ENCODE measurements at regions not wholly inside any gene's neighbourhood (a gene's known extent, or its start where the extent isn't known, plus 50 kb on each side); places are given as distances from the start of the nearest gene placed in this dataset.

- no peak for ATAC-seq
- no peak for TF ChIP-seq ZFP30 (CRISPR knock-in tag; IDR thresholded peaks at IDR 0.05)
- no peak for TF ChIP-seq ESRRG (CRISPR knock-in tag; IDR thresholded peaks at IDR 0.05)
Measured at GRCh38 chr14:22140633-22141032, 448.4 kb downstream of the DAD1 start.

- ATAC-seq: no peak
- TF ChIP-seq CSDC2 (CRISPR knock-in tag; IDR thresholded peaks at IDR 0.05) (no peak), GLIS3 (CRISPR knock-in tag; IDR thresholded peaks at IDR 0.05) (no peak), ZFP3 (CRISPR knock-in tag; IDR thresholded peaks at IDR 0.05) (no peak), ISL1 (CRISPR knock-in tag; IDR thresholded peaks at IDR 0.05) (no peak), CREB5 (CRISPR knock-in tag; IDR thresholded peaks at IDR 0.05; ENCODE audit: low read depth) (no peak), BACH2 (CRISPR knock-in tag; IDR thresholded peaks at IDR 0.05; ENCODE audit: borderline replicate concordance) (no peak), ARNTL (CRISPR knock-in tag; IDR thresholded peaks at IDR 0.05; ENCODE audit: borderline replicate concordance, low read depth) (no peak), PATZ1 (CRISPR knock-in tag; IDR thresholded peaks at IDR 0.05; ENCODE audit: borderline replicate concordance) (no peak), ZC3H10 (CRISPR knock-in tag; IDR thresholded peaks at IDR 0.05) (no peak), ZFP30 (CRISPR knock-in tag; IDR thresholded peaks at IDR 0.05) (no peak), TOX (CRISPR knock-in tag; IDR thresholded peaks at IDR 0.05; ENCODE audit: borderline replicate concordance) (no peak), OSR1 (CRISPR knock-in tag; IDR thresholded peaks at IDR 0.05) (no peak)
Measured at GRCh38 chr14:22131749-22132476, 457.1 kb downstream of the DAD1 start.

- no peak for ATAC-seq
- TF ChIP-seq CSRNP3 (CRISPR knock-in tag; IDR thresholded peaks at IDR 0.05): no peak
- no peak for TF ChIP-seq RARB (CRISPR knock-in tag; IDR thresholded peaks at IDR 0.05)
- TF ChIP-seq OSR1 (CRISPR knock-in tag; IDR thresholded peaks at IDR 0.05): no peak
- TF ChIP-seq ZC3H10 (CRISPR knock-in tag; IDR thresholded peaks at IDR 0.05): no peak
- TF ChIP-seq ZNF70 (CRISPR knock-in tag; IDR thresholded peaks at IDR 0.05): no peak
- TF ChIP-seq PATZ1 (CRISPR knock-in tag; IDR thresholded peaks at IDR 0.05; ENCODE audit: borderline replicate concordance): no peak
- TF ChIP-seq TCF4 (CRISPR knock-in tag; IDR thresholded peaks at IDR 0.05; ENCODE audit: borderline replicate concordance): no peak
- TF ChIP-seq ZFP30 (CRISPR knock-in tag; IDR thresholded peaks at IDR 0.05): no peak
- TF ChIP-seq ZNF565 (CRISPR knock-in tag; conservative IDR thresholded peaks at IDR 0.05; ENCODE audit: low read depth): no peak
- no peak for TF ChIP-seq ARNTL (CRISPR knock-in tag; IDR thresholded peaks at IDR 0.05; ENCODE audit: borderline replicate concordance, low read depth)
- TF ChIP-seq ZNF8 (CRISPR knock-in tag; IDR thresholded peaks at IDR 0.05): no peak
- no peak for TF ChIP-seq TOX (CRISPR knock-in tag; IDR thresholded peaks at IDR 0.05; ENCODE audit: borderline replicate concordance)
- TF ChIP-seq BACH2 (CRISPR knock-in tag; IDR thresholded peaks at IDR 0.05; ENCODE audit: borderline replicate concordance): no peak
- no peak for TF ChIP-seq ZFP3 (CRISPR knock-in tag; IDR thresholded peaks at IDR 0.05)
- no peak for TF ChIP-seq CREB5 (CRISPR knock-in tag; IDR thresholded peaks at IDR 0.05; ENCODE audit: low read depth)
- TF ChIP-seq TSHZ2 (CRISPR knock-in tag; IDR thresholded peaks at IDR 0.05): no peak
Measured at GRCh38 chr14:22124073-22124613, 450.5 kb upstream of the OR4E1 start.
